HepG2 (cell line): ENCODE measurements at regions not wholly inside any gene's neighbourhood (a gene's known extent, or its start where the extent isn't known, plus 50 kb on each side); places are given as distances from the start of the nearest gene placed in this dataset.

Source experiments
- AGO1 ChIP-seq: fragments of 200-400 bp; formaldehyde crosslinking; IDR thresholded peaks from 2 replicates; pipeline ENCODE4 v1.6.1; 2017; ENCODE audit warnings: mild to moderate bottlenecking, low read depth, low read length, moderate library complexity; ENCODE audit not compliant: poor library complexity, severe bottlenecking
- CCDC6 ChIP-seq: sonication (generic); formaldehyde crosslinking; IDR thresholded peaks from 2 replicates; pipeline ENCODE4 v1.8.1; 2022; ENCODE audit warnings: mild to moderate bottlenecking, missing genetic modification reagents, moderate library complexity
- FOXP1 ChIP-seq, 2 experiments: fragments of 450-650 bp in 1 of 2; IDR thresholded peaks; 2 replicates each; pipeline ENCODE4 v1.6.1; 2017 to 2018; ENCODE audit warnings: antibody characterized with exemption in 1 of 2
- GFI1 ChIP-seq: sonication (generic); formaldehyde crosslinking; IDR thresholded peaks from 2 replicates; pipeline ENCODE4 v1.5.0; 2020; ENCODE audit warnings: missing genetic modification reagents, mild to moderate bottlenecking, borderline replicate concordance
- MATR3 ChIP-seq: sonication (generic); formaldehyde crosslinking; IDR thresholded peaks from 2 replicates; pipeline ENCODE4 v1.4.0; 2020; ENCODE audit warnings: missing genetic modification reagents
- PCBP2 ChIP-seq: fragments of 200-400 bp; formaldehyde crosslinking; optimal IDR thresholded peaks from 2 replicates; pipeline ENCODE3; 2018; ENCODE audit warnings: low read length, low read depth; ENCODE audit not compliant: poor library complexity, severe bottlenecking
- PHF8 ChIP-seq: sonication (generic); formaldehyde crosslinking; IDR thresholded peaks from 2 replicates; pipeline ENCODE4 v1.5.0; 2020; ENCODE audit warnings: missing genetic modification reagents
- SALL1 ChIP-seq: sonication (generic); formaldehyde crosslinking; IDR thresholded peaks from 2 replicates; pipeline ENCODE4 v1.8.0; 2022; ENCODE audit warnings: mild to moderate bottlenecking, missing genetic modification reagents
- TOE1 ChIP-seq: sonication (generic); formaldehyde crosslinking; IDR thresholded peaks from 2 replicates; pipeline ENCODE4 v1.4.0; 2020; ENCODE audit warnings: mild to moderate bottlenecking, missing genetic modification reagents
- TP53 ChIP-seq: sonication (generic); formaldehyde crosslinking; conservative IDR thresholded peaks from 2 replicates; pipeline ENCODE4 v1.4.0; 2020; ENCODE audit warnings: missing genetic modification reagents
- YY1 ChIP-seq: IDR thresholded peaks from 2 replicates; pipeline ENCODE4 v1.6.1; 2011; ENCODE audit warnings: low read length, low read depth, moderate library complexity, mild to moderate bottlenecking; ENCODE audit not compliant: insufficient read depth, insufficient replicate concordance
- ZC3H13 ChIP-seq: sonication (generic); formaldehyde crosslinking; IDR thresholded peaks from 2 replicates; pipeline ENCODE4 v1.8.1; 2023; ENCODE audit warnings: mild to moderate bottlenecking, missing genetic modification reagents, moderate library complexity
- ZEB1 ChIP-seq: IDR thresholded peaks from 2 replicates; pipeline ENCODE4 v1.6.1; 2012; ENCODE audit warnings: mild to moderate bottlenecking, low read depth, inconsistent platforms; ENCODE audit not compliant: insufficient replicate concordance
- ZFP1 ChIP-seq: IDR thresholded peaks from 2 replicates; pipeline ENCODE4 v1.6.1; 2016
- ZFP41 ChIP-seq: sonication (generic); formaldehyde crosslinking; IDR thresholded peaks from 2 replicates; pipeline ENCODE4 v1.4.0; 2020; ENCODE audit warnings: mild to moderate bottlenecking, missing genetic modification reagents, borderline replicate concordance
- ZNF607 ChIP-seq: sonication (generic); formaldehyde crosslinking; IDR thresholded peaks from 2 replicates; pipeline ENCODE4 v1.5.1; 2020; ENCODE audit warnings: missing genetic modification reagents, mild to moderate bottlenecking, borderline replicate concordance
- ZNF788 ChIP-seq: sonication (generic); formaldehyde crosslinking; IDR thresholded peaks from 2 replicates; pipeline ENCODE4 v1.5.0; 2020; ENCODE audit warnings: mild to moderate bottlenecking, missing genetic modification reagents, borderline replicate concordance
- ZNF839 ChIP-seq: sonication (generic); formaldehyde crosslinking; IDR thresholded peaks from 2 replicates; pipeline ENCODE4 v1.4.0; 2020; ENCODE audit warnings: missing genetic modification reagents, mild to moderate bottlenecking, borderline replicate concordance
- ZSCAN29 ChIP-seq: sonication (generic); formaldehyde crosslinking; conservative IDR thresholded peaks from 2 replicates; pipeline ENCODE4 v1.4.0; 2020; ENCODE audit warnings: mild to moderate bottlenecking, missing genetic modification reagents
- TF ChIP-seq, protein P1 (sequence below): sonication (generic); formaldehyde crosslinking; IDR thresholded peaks from 2 replicates; pipeline ENCODE4 v1.4.0; 2020; ENCODE audit warnings: missing genetic modification reagents
- TF ChIP-seq, protein P2 (sequence below): sonication (generic); formaldehyde crosslinking; IDR thresholded peaks from 2 replicates; pipeline ENCODE4 v1.4.0; 2020; ENCODE audit warnings: missing genetic modification reagents, mild to moderate bottlenecking, borderline replicate concordance
- TF ChIP-seq, protein P3 (sequence below): conservative IDR thresholded peaks from 2 replicates; pipeline ENCODE4 v1.6.1; 2018; ENCODE audit warnings: missing genetic modification reagents
- TF ChIP-seq, protein P4 (sequence below): sonication (generic); formaldehyde crosslinking; IDR thresholded peaks from 2 replicates; pipeline ENCODE4 v1.8.0; 2022; ENCODE audit warnings: mild to moderate bottlenecking, missing genetic modification reagents, moderate library complexity

DNA sequence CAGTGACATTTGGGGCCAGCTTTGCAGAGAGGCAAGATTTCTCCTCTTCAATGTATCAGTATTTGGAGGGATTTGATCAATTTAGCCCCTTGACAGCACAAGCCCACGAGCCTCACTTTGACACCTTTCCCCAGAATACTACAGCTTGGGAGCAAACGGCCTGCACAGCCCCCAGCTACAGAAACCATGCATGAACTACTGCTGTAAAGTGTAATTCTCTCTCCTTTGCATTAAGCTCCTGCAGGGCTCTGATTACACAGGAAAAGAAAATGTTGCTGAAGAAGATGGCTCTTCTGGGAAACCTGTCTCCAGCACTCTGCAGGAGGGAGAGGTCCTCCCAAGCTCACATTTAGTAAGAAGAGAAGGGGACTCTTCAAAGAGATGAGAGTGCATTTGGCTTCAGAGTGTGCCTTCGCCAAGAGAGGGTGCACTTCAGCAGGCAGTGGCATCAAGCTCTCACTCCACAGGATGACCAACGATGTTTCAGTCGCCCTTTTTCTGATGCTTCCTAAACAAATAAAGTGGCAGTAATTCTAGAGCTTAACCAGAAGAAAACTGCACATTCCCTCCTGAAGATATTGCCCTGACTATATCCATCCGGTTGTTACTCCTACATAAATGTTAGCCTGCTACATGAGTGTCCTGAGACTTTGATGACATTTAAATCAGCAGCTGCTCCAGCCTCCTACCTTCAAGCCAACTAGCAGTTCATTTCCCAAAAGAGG lies 272.2 kb downstream of the AUH start (continued):
- no peak for TF ChIP-seq ZNF607 (CRISPR knock-in tag)
- TF ChIP-seq CCDC6 (CRISPR knock-in tag), result no peak
- TF ChIP-seq MATR3 (CRISPR knock-in tag), result no peak
- TF ChIP-seq ZFP1 (CRISPR knock-in tag), result no peak
- 0 out of 2 replicates have a peak, but pooled peaks have one; percentile 41 for TF ChIP-seq ZNF788 (CRISPR knock-in tag)
- TF ChIP-seq ZFP41, result no peak
- TF ChIP-seq YY1, result no peak
- no peak for TF ChIP-seq AGO1
- TF ChIP-seq ZEB1, result no peak
- no peak for TF ChIP-seq ZSCAN29 (CRISPR knock-in tag)
- TF ChIP-seq FOXP1 (IDR thresholded peaks at IDR 0.05), result no peak
- no peak for TF ChIP-seq FOXP1 (CRISPR knock-in tag; IDR thresholded peaks at IDR 0.05)
- TF ChIP-seq, protein P1, sequence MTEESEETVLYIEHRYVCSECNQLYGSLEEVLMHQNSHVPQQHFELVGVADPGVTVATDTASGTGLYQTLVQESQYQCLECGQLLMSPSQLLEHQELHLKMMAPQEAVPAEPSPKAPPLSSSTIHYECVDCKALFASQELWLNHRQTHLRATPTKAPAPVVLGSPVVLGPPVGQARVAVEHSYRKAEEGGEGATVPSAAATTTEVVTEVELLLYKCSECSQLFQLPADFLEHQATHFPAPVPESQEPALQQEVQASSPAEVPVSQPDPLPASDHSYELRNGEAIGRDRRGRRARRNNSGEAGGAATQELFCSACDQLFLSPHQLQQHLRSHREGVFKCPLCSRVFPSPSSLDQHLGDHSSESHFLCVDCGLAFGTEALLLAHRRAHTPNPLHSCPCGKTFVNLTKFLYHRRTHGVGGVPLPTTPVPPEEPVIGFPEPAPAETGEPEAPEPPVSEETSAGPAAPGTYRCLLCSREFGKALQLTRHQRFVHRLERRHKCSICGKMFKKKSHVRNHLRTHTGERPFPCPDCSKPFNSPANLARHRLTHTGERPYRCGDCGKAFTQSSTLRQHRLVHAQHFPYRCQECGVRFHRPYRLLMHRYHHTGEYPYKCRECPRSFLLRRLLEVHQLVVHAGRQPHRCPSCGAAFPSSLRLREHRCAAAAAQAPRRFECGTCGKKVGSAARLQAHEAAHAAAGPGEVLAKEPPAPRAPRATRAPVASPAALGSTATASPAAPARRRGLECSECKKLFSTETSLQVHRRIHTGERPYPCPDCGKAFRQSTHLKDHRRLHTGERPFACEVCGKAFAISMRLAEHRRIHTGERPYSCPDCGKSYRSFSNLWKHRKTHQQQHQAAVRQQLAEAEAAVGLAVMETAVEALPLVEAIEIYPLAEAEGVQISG (CRISPR knock-in tag), result no peak
- TF ChIP-seq ZC3H13 (CRISPR knock-in tag), result no peak
- TF ChIP-seq ZNF839 (CRISPR knock-in tag), result no peak
- TF ChIP-seq, protein P2, sequence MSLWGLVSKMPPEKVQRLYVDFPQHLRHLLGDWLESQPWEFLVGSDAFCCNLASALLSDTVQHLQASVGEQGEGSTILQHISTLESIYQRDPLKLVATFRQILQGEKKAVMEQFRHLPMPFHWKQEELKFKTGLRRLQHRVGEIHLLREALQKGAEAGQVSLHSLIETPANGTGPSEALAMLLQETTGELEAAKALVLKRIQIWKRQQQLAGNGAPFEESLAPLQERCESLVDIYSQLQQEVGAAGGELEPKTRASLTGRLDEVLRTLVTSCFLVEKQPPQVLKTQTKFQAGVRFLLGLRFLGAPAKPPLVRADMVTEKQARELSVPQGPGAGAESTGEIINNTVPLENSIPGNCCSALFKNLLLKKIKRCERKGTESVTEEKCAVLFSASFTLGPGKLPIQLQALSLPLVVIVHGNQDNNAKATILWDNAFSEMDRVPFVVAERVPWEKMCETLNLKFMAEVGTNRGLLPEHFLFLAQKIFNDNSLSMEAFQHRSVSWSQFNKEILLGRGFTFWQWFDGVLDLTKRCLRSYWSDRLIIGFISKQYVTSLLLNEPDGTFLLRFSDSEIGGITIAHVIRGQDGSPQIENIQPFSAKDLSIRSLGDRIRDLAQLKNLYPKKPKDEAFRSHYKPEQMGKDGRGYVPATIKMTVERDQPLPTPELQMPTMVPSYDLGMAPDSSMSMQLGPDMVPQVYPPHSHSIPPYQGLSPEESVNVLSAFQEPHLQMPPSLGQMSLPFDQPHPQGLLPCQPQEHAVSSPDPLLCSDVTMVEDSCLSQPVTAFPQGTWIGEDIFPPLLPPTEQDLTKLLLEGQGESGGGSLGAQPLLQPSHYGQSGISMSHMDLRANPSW, result no peak
- TF ChIP-seq TP53 (CRISPR knock-in tag), result no peak
- peak; percentile 33; the same call in 1 of the 2 replicates for TF ChIP-seq SALL1
- TF ChIP-seq PCBP2, result no peak
- TF ChIP-seq, protein P3, sequence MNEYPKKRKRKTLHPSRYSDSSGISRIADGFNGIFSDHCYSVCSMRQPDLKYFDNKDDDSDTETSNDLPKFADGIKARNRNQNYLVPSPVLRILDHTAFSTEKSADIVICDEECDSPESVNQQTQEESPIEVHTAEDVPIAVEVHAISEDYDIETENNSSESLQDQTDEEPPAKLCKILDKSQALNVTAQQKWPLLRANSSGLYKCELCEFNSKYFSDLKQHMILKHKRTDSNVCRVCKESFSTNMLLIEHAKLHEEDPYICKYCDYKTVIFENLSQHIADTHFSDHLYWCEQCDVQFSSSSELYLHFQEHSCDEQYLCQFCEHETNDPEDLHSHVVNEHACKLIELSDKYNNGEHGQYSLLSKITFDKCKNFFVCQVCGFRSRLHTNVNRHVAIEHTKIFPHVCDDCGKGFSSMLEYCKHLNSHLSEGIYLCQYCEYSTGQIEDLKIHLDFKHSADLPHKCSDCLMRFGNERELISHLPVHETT (CRISPR knock-in tag), result no peak
- TF ChIP-seq TOE1 (CRISPR knock-in tag), result no peak
- TF ChIP-seq, protein P4, sequence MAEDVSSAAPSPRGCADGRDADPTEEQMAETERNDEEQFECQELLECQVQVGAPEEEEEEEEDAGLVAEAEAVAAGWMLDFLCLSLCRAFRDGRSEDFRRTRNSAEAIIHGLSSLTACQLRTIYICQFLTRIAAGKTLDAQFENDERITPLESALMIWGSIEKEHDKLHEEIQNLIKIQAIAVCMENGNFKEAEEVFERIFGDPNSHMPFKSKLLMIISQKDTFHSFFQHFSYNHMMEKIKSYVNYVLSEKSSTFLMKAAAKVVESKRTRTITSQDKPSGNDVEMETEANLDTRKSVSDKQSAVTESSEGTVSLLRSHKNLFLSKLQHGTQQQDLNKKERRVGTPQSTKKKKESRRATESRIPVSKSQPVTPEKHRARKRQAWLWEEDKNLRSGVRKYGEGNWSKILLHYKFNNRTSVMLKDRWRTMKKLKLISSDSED (CRISPR knock-in tag), result no peak
- TF ChIP-seq GFI1 (CRISPR knock-in tag), result no peak
- no peak for TF ChIP-seq PHF8 (CRISPR knock-in tag)
